ENCODE measurements at regions not wholly inside any gene's neighbourhood (a gene's known extent, or its start where the extent isn't known, plus 50 kb on each side); places are given as distances from the start of the nearest gene placed in this dataset.

GRCh38 chr10:88207121-88207546, 343.7 kb downstream of the PTEN start:
- TF ChIP-seq, protein P1, sequence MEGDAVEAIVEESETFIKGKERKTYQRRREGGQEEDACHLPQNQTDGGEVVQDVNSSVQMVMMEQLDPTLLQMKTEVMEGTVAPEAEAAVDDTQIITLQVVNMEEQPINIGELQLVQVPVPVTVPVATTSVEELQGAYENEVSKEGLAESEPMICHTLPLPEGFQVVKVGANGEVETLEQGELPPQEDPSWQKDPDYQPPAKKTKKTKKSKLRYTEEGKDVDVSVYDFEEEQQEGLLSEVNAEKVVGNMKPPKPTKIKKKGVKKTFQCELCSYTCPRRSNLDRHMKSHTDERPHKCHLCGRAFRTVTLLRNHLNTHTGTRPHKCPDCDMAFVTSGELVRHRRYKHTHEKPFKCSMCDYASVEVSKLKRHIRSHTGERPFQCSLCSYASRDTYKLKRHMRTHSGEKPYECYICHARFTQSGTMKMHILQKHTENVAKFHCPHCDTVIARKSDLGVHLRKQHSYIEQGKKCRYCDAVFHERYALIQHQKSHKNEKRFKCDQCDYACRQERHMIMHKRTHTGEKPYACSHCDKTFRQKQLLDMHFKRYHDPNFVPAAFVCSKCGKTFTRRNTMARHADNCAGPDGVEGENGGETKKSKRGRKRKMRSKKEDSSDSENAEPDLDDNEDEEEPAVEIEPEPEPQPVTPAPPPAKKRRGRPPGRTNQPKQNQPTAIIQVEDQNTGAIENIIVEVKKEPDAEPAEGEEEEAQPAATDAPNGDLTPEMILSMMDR (IDR thresholded peaks at IDR 0.05; ENCODE audit: control extremely low read depth in 1 of 3, insufficient read depth in 1 of 3, low read depth in 1 of 3, low read length in 3 of 3): no peak
- no peak for TF ChIP-seq POLR2AphosphoS5 (IDR thresholded peaks at IDR 0.05; ENCODE audit: low read depth, low read length)
- TF ChIP-seq MAFK (IDR thresholded peaks at IDR 0.05; ENCODE audit: low read depth, low read length): no peak

All from H1 (cell line).